GM12865 (cell line): ENCODE measurements at regions not wholly inside any gene's neighbourhood (a gene's known extent, or its start where the extent isn't known, plus 50 kb on each side); places are given as distances from the start of the nearest gene placed in this dataset.
"Not testable (repeated sequence)": the region's sequence is repeated elsewhere in the genome, so short reads cannot be mapped to it uniquely, and the experiment has no call there.

Experiments
- DNase-seq: peaks from one replicate; pipeline ENCODE4 v3.0.0; 2010; ENCODE audit warnings: low read depth
- H3K4me3 ChIP-seq: 2 replicates; pipeline ENCODE4 v1.5.1; 2011; ENCODE audit warnings: mild to moderate bottlenecking, low read depth, low read length, control low read depth
- TF ChIP-seq, protein P1 (sequence below): IDR thresholded peaks from 2 replicates; pipeline ENCODE4 v1.5.1; 2011; ENCODE audit warnings: low read length, control low read depth, low read depth, inconsistent platforms; ENCODE audit not compliant: insufficient read depth; ENCODE audit errors: missing control alignments

GRCh38 chr3:181921220-181921619 lies 209.5 kb downstream of the SOX2 start:
- no peak overlapping the region for H3K4me3 ChIP-seq
- TF ChIP-seq, protein P1, sequence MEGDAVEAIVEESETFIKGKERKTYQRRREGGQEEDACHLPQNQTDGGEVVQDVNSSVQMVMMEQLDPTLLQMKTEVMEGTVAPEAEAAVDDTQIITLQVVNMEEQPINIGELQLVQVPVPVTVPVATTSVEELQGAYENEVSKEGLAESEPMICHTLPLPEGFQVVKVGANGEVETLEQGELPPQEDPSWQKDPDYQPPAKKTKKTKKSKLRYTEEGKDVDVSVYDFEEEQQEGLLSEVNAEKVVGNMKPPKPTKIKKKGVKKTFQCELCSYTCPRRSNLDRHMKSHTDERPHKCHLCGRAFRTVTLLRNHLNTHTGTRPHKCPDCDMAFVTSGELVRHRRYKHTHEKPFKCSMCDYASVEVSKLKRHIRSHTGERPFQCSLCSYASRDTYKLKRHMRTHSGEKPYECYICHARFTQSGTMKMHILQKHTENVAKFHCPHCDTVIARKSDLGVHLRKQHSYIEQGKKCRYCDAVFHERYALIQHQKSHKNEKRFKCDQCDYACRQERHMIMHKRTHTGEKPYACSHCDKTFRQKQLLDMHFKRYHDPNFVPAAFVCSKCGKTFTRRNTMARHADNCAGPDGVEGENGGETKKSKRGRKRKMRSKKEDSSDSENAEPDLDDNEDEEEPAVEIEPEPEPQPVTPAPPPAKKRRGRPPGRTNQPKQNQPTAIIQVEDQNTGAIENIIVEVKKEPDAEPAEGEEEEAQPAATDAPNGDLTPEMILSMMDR, result no peak
- DNase-seq, result peak; percentile 56

GRCh38 chr3:181925841-181926240 lies 214.1 kb downstream of the SOX2 start:
- DNase-seq, result not testable (repeated sequence)

DNA sequence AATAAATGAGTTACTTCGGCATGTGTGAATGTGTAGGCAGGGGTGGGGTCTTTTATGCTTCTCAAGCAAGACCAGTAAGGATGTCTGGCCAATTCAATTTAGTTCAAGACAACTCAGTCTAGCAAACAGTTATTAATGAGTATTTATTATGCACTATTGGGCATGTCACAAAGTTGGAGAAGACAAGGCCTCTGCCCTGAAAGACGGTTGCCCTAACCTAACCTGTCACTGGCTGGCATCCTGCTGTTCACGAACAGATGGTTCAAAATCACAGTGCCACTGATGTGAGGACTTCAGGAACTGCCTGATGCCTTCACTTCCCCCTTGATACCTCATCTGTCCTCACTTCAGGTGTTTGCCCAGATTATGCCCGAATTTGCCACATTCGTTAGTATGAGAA lies 217.8 kb downstream of the SOX2 start:
- no peak for DNase-seq
- no peak overlapping the region for H3K4me3 ChIP-seq
- TF ChIP-seq, protein P1, result no peak

More at GRCh38 chr3:181925841-181926240, 214.1 kb downstream of the SOX2 start:
- not testable (repeated sequence) for H3K4me3 ChIP-seq

- TF ChIP-seq, protein P1, result no peak
- no peak for DNase-seq
- no peak overlapping the region for H3K4me3 ChIP-seq
Measured at GRCh38 chr3:181930105-181930504, 218.4 kb downstream of the SOX2 start.

DNA sequence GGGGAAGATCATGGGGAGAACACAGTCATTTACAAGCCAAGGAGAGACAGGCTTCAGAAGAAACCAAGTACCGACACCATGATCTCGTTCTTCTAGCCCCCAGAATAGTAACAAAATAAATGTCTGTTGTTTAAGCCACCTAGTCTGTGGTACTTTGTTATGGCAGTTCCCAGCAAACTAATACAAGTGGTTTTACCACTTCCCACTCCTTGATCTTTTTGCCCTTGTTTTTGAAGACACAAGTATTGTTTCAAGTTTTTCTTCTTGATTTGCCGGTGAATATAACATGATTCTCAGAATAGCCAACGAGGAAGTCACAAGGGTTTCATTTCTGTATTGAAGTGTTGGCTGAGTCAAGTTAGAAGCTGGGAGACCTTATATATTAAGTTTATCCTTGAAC lies 220.3 kb downstream of the SOX2 start:
- TF ChIP-seq, protein P1, result no peak
- H3K4me3 ChIP-seq, result peak overlapping the region; percentile 0; the same call in 1 of the 2 replicates

GRCh38 chr3:181933052-181933618 lies 221.4 kb downstream of the SOX2 start:
- no peak overlapping the region for H3K4me3 ChIP-seq
- peak; percentile 64 for DNase-seq
- TF ChIP-seq, protein P1, result no peak

More for the DNA sequence above, 220.3 kb downstream of the SOX2 start:
- peak; percentile 67 for DNase-seq

GRCh38 chr3:181935915-181936314 lies 224.2 kb downstream of the SOX2 start:
- H3K4me3 ChIP-seq, result no peak overlapping the region
- DNase-seq, result no peak
- TF ChIP-seq, protein P1, result no peak
